HFF-Myc (cell line): ENCODE measurements at regions not wholly inside any gene's neighbourhood (a gene's known extent, or its start where the extent isn't known, plus 50 kb on each side); places are given as distances from the start of the nearest gene placed in this dataset.

Experiments
- DNase-seq: peaks from one replicate; pipeline ENCODE4 v3.0.0-alpha.2; 2011; ENCODE audit warnings: low read depth; ENCODE audit errors: extremely low read depth
- H3K4me3 ChIP-seq: replicated peaks from 2 replicates; pipeline ENCODE4 v1.5.1; 2011; ENCODE audit warnings: low read depth, mild to moderate bottlenecking, control low read depth, low read length
- CTCF ChIP-seq: IDR thresholded peaks from 2 replicates; pipeline ENCODE4 v1.5.1; 2012; ENCODE audit warnings: mild to moderate bottlenecking, low read depth, low read length, control low read depth; ENCODE audit errors: missing control alignments

- DNase-seq = no peak
- TF ChIP-seq CTCF = no peak
- H3K4me3 ChIP-seq = no peak overlapping the region
Observed at GRCh38 chr15:62935300-62936081, 107.1 kb upstream of the TPM1 start.

- TF ChIP-seq CTCF = no peak
- DNase-seq = no peak
- no peak overlapping the region for H3K4me3 ChIP-seq
Observed at GRCh38 chr15:62938825-62939224, 103.7 kb upstream of the TPM1 start.

GRCh38 chr15:62940093-62940754, 102.3 kb upstream of the TPM1 start:
- DNase-seq = no peak
- no peak for TF ChIP-seq CTCF
- no peak overlapping the region for H3K4me3 ChIP-seq

- peak; percentile 89 for DNase-seq
- H3K4me3 ChIP-seq = no peak overlapping the region
- no peak for TF ChIP-seq CTCF
Observed at GRCh38 chr15:62940755-62941361, 101.7 kb upstream of the TPM1 start.

- no peak for TF ChIP-seq CTCF
- no peak for DNase-seq
Observed at GRCh38 chr15:62941699-62942098, 100.8 kb upstream of the TPM1 start.

GRCh38 chr15:62942428-62942827, 100.1 kb upstream of the TPM1 start:
- no peak overlapping the region for H3K4me3 ChIP-seq
- DNase-seq = no peak
- no peak for TF ChIP-seq CTCF

More at GRCh38 chr15:62941699-62942098, 100.8 kb upstream of the TPM1 start:
- H3K4me3 ChIP-seq = no peak overlapping the region
